Liver (tissue), 8 donors: ENCODE measurements at regions not wholly inside any gene's neighbourhood (a gene's known extent, or its start where the extent isn't known, plus 50 kb on each side); places are given as distances from the start of the nearest gene placed in this dataset.

ENCODE experiments used
- DNase-seq: peaks from one replicate; pipeline ENCODE4 v3.0.0-alpha.2; 2017; ENCODE audit warnings: low spot score
- H3K27ac ChIP-seq, 2 donors: one replicate each; pipeline ENCODE4 v1.7.0; 2013; ENCODE audit warnings: inconsistent platforms in 2 of 2, low read length in 2 of 2, control low read depth in 1 of 2, low read depth in 1 of 2, mild to moderate bottlenecking in 1 of 2
- H3K27me3 ChIP-seq, 4 donors: one replicate each; pipeline versions ENCODE4 v1.6.1 to v1.7.0; 2013; ENCODE audit warnings: low read length in 3 of 4, inconsistent platforms in 1 of 4, mild to moderate bottlenecking in 1 of 4, moderate library complexity in 1 of 4; ENCODE audit not compliant: control insufficient read depth in 4 of 4, insufficient read depth in 4 of 4
- H3K36me3 ChIP-seq, 4 donors: one replicate each; pipeline versions ENCODE4 v1.6.1 to v1.7.0; 2013; ENCODE audit warnings: low read length in 3 of 4, mild to moderate bottlenecking in 3 of 4, low read depth in 1 of 4, moderate library complexity in 1 of 4; ENCODE audit not compliant: control insufficient read depth in 4 of 4, insufficient read depth in 3 of 4
- H3K4me1 ChIP-seq, 4 donors: one replicate each; pipeline versions ENCODE4 v1.6.1 to v1.7.0; 2013; ENCODE audit warnings: low read length in 3 of 4, mild to moderate bottlenecking in 3 of 4, moderate library complexity in 1 of 4; ENCODE audit not compliant: control insufficient read depth in 4 of 4, insufficient read depth in 4 of 4
- H3K4me3 ChIP-seq, 3 donors: one replicate each; pipeline versions ENCODE4 v1.6.1 to v1.7.0; 2013; ENCODE audit warnings: low read length in 3 of 3, control low read depth in 1 of 3, low read depth in 1 of 3, mild to moderate bottlenecking in 1 of 3
- H3K9ac ChIP-seq, 2 donors: one replicate each; pipeline ENCODE4 v1.7.0; 2013; ENCODE audit warnings: low read length in 2 of 2, mild to moderate bottlenecking in 2 of 2, moderate library complexity in 2 of 2, control low read depth in 1 of 2, low read depth in 1 of 2
- H3K9me3 ChIP-seq, 4 donors: one replicate each; pipeline versions ENCODE4 v1.6.1 to v1.7.0; 2013; ENCODE audit warnings: low read length in 3 of 4; ENCODE audit not compliant: control insufficient read depth in 4 of 4
- CTCF ChIP-seq: fragments of 150-350 bp; IDR thresholded peaks from 2 replicates; pipeline ENCODE4 v1.5.1; 2017; ENCODE audit warnings: improper control_type of control experiment, low read depth, low read length; ENCODE audit not compliant: missing input control
- EGR1 ChIP-seq, 2 donors: IDR thresholded peaks; 2 replicates each; pipeline ENCODE4 v1.6.1; 2016 to 2018; ENCODE audit warnings: antibody characterized with exemption in 2 of 2, low read depth in 2 of 2
- GABPA ChIP-seq, 2 donors: IDR thresholded peaks in 1 of 2; conservative IDR thresholded peaks in 1 of 2; 2 replicates each; pipeline ENCODE4 v1.6.1; 2016; ENCODE audit warnings: antibody characterized with exemption in 2 of 2, mild to moderate bottlenecking in 1 of 2, moderate library complexity in 1 of 2
- HNF4A ChIP-seq, 2 donors: conservative IDR thresholded peaks; 2 replicates each; pipeline ENCODE4 v1.6.1; 2016; ENCODE audit warnings: antibody characterized with exemption in 2 of 2, mild to moderate bottlenecking in 2 of 2
- MAX ChIP-seq: IDR thresholded peaks from 2 replicates; pipeline ENCODE4 v1.6.1; 2016; ENCODE audit warnings: antibody characterized with exemption
- NR2F2 ChIP-seq: IDR thresholded peaks from 2 replicates; pipeline ENCODE4 v1.6.1; 2016; ENCODE audit warnings: antibody characterized with exemption
- REST ChIP-seq: IDR thresholded peaks from 2 replicates; pipeline ENCODE4 v1.6.1; 2016; ENCODE audit warnings: antibody characterized with exemption, mild to moderate bottlenecking
- TAF1 ChIP-seq: conservative IDR thresholded peaks from 2 replicates; pipeline ENCODE4 v1.6.1; 2016; ENCODE audit warnings: antibody characterized with exemption, mild to moderate bottlenecking
- ZBTB33 ChIP-seq: IDR thresholded peaks from 2 replicates; pipeline ENCODE4 v1.6.1; 2016; ENCODE audit warnings: antibody characterized with exemption
- WGBS: extraction: QIAGEN DNeasy Blood & Tissue Kit; methylation state at CpG from one replicate; pipeline ENCODE4 v1.1.7; 2013; 5-methylcytosine and 5-hydroxymethylcytosine counted together
- donor health status: healthy.
- donor health status: healthy.
- donor health status: healthy.
- donor health status: healthy.
- donor health status: healthy.

GRCh38 chr4:20091781-20092180 lies 159.9 kb upstream of the SLIT2 start:
- Histone ChIP-seq H3K27me3 (no peaks in the 10 kb centered on the region), H3K9ac (no peak overlapping the region), H3K36me3 (no peaks in the 10 kb centered on the region), H3K4me3 (no peak overlapping the region), H3K9me3 (no peaks in the 10 kb centered on the region), H3K4me1 (no peaks in the 10 kb centered on the region), H3K27ac (no peak overlapping the region)
- WGBS: 36% methylated on average over 1 of the region's 1 CpG
- TF ChIP-seq EGR1 (IDR thresholded peaks at IDR 0.05; ENCODE audit: low read depth in 2 of 2) (no peak), MAX (no peak), REST (no peak), HNF4A (conservative IDR thresholded peaks at IDR 0.05) (no peak), GABPA (IDR thresholded peaks at IDR 0.05 in 1 of 2, conservative IDR thresholded peaks at IDR 0.05 in 1 of 2) (no peak), TAF1 (no peak), NR2F2 (no peak), CTCF (no peak)
- no peak for DNase-seq

- no peak for DNase-seq
Observed at GRCh38 chr4:20087522-20087911, 164.2 kb upstream of the SLIT2 start.

More at GRCh38 chr4:20087522-20087911, 164.2 kb upstream of the SLIT2 start:
- Histone ChIP-seq H3K4me3 (no peak overlapping the region), H3K36me3 (no peaks in the 10 kb centered on the region), H3K27me3 (no peaks in the 10 kb centered on the region), H3K27ac (no peak overlapping the region), H3K9ac (no peak overlapping the region), H3K4me1 (no peaks in the 10 kb centered on the region), H3K9me3 (no peaks in the 10 kb centered on the region)
- no peak for TF ChIP-seq MAX
- no peak for TF ChIP-seq ZBTB33
- WGBS: 77% methylated on average over 8 of the region's 8 CpGs
